Hepatocyte (in vitro differentiated cells): ENCODE measurements at regions not wholly inside any gene's neighbourhood (a gene's known extent, or its start where the extent isn't known, plus 50 kb on each side); places are given as distances from the start of the nearest gene placed in this dataset.

Source experiments
- EZH2 ChIP-seq: fragments of 200-600 bp; sonication (generic); IDR thresholded peaks from 2 replicates; pipeline ENCODE4 v1.6.1; 2016; ENCODE audit warnings: antibody characterized with exemption, mild to moderate bottlenecking, borderline replicate concordance
- EZH2phosphoT487 ChIP-seq: fragments of 200-600 bp; sonication (generic); IDR thresholded peaks from one replicate; pipeline ENCODE4 v1.6.1; 2018; ENCODE audit warnings: antibody characterized with exemption, mild to moderate bottlenecking, low read depth, moderate library complexity; ENCODE audit not compliant: unreplicated experiment, severe bottlenecking
- TF ChIP-seq, protein P1 (sequence below): fragments of 200-600 bp; sonication (generic); IDR thresholded peaks from 2 replicates; pipeline ENCODE4 v1.5.1; 2016; ENCODE audit warnings: antibody characterized with exemption, mild to moderate bottlenecking; ENCODE audit not compliant: poor library complexity

DNA sequence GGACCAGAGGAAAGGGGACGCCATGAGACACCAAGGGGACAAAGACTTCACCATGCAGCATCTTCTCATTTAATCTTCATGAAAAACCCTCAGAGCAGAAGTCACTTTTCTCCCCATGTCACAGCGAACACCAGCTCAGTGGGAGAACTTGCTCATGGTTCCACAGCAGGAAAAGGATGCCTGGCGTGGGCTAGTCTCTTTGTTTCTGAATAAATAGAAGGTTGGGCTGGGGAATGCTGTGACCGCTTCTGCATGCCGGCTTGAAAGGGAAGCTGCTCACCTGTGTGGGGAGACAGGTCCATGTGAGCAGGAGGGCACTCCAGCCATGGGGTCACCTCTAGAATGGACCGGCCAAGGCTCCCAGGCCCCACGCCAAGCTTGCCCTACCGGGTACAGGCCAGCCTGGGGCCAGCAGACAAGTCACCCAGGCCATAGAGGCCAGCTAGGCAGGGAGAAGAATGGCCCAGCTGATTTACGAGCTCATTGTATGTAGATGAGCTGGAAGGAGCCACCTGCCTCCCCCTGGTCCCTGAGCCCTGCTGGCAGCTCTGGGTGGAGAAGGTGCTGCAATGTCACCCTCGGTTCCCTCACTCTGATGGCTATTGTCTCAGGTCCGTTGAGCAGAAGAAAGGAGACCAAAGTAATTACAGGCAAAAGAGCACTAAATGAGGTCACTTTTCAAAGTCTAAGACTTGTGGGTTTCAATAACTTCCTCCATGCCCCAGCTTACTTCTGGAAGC is 82.0 kb upstream of the PDZD8 start:
- no peak for TF ChIP-seq EZH2
- TF ChIP-seq, protein P1, sequence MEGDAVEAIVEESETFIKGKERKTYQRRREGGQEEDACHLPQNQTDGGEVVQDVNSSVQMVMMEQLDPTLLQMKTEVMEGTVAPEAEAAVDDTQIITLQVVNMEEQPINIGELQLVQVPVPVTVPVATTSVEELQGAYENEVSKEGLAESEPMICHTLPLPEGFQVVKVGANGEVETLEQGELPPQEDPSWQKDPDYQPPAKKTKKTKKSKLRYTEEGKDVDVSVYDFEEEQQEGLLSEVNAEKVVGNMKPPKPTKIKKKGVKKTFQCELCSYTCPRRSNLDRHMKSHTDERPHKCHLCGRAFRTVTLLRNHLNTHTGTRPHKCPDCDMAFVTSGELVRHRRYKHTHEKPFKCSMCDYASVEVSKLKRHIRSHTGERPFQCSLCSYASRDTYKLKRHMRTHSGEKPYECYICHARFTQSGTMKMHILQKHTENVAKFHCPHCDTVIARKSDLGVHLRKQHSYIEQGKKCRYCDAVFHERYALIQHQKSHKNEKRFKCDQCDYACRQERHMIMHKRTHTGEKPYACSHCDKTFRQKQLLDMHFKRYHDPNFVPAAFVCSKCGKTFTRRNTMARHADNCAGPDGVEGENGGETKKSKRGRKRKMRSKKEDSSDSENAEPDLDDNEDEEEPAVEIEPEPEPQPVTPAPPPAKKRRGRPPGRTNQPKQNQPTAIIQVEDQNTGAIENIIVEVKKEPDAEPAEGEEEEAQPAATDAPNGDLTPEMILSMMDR, result no peak
- no peak for TF ChIP-seq EZH2phosphoT487
